Tibial artery (tissue), 4 donors: ENCODE measurements at regions not wholly inside any gene's neighbourhood (a gene's known extent, or its start where the extent isn't known, plus 50 kb on each side); places are given as distances from the start of the nearest gene placed in this dataset.

Source experiments
- DNase-seq, 2 donors: peaks; one replicate each; pipeline ENCODE4 v3.0.0-alpha.2; 2019
- H3K27ac ChIP-seq, 2 donors: fragments of 200-600 bp; sonication (generic) in 1 of 2; 1 replicate in 1 of 2; 2 replicates in 1 of 2; pipeline ENCODE4 v1.5.1; 2018 to 2019; ENCODE audit warnings: mild to moderate bottlenecking in 1 of 2
- H3K27me3 ChIP-seq, 2 donors: fragments of 200-600 bp; sonication (generic) in 1 of 2; one replicate each; pipeline versions ENCODE4 v1.5.1 to v1.6.0; 2016 to 2019
- H3K36me3 ChIP-seq, 3 donors: fragments of 200-600 bp; sonication (generic) in 2 of 3; one replicate each; pipeline ENCODE4 v1.5.1; 2016 to 2019; ENCODE audit warnings: mild to moderate bottlenecking in 2 of 3
- H3K4me1 ChIP-seq, 4 donors: fragments of 200-600 bp; sonication (generic) in 2 of 4; 1 replicate in 3 of 4; 2 replicates in 1 of 4; pipeline ENCODE4 v1.5.1; 2016 to 2019
- H3K4me3 ChIP-seq, 2 donors: fragments of 200-600 bp; sonication (generic) in 1 of 2; 1 replicate in 1 of 2; 2 replicates in 1 of 2; pipeline ENCODE4 v1.5.1; 2018 to 2019; ENCODE audit warnings: mild to moderate bottlenecking in 2 of 2
- H3K9me3 ChIP-seq, 3 donors: fragments of 200-600 bp; sonication (generic) in 1 of 3; one replicate each; pipeline ENCODE4 v1.5.1; 2016 to 2019
- CTCF ChIP-seq, 2 experiments: fragments of 200-600 bp in 1 of 2; fragments of 450-650 bp in 1 of 2; IDR thresholded peaks; one replicate each; pipeline ENCODE4 v1.5.1; 2017 to 2019; ENCODE audit warnings: antibody characterized with exemption in 2 of 2, mild to moderate bottlenecking in 1 of 2, moderate library complexity in 1 of 2
- intact Hi-C: fragments of 100-400 bp; cut with DNase I; formaldehyde crosslinking; loops from one replicate; pipeline ENCODE4 v1.15.0; 2023; ENCODE audit warnings: low total_unique reads

DNA sequence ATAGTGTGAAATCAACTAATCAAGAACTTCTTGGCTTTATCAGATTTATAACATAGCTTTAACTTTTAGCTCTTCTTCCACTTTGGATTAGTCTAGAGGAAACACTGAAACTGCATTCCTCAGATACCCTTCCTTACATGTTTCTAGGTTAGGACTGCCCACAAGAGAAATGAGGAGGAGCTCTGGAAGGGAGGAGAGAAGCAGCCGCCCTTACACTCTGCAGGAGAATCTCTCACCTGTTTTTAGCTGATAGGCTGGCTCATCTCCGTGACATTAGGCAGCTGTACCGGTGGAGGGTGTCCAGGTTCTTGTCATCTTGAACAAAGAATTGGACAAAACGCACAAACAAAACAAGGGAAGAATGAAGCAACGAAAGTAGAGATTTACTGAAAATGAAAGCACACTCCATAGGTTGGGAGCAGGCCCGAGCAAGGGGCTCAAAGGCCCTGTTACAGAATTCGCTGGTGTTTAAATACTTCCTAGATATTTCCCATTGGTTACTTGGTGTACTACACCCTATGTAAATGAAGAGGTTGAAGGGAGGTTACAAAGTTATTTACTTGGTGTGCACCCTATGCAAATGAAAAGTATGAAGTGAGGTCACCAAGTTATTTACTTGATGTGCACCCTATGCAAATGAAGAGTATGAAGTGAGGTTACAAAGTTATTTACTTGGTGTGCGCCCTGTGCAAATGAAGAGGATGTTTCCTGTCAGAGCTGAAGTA lies 524.9 kb upstream of the CHRM3 start:
- H3K9me3 ChIP-seq = no peaks in the 10 kb centered on the region
- intact Hi-C loops = no loop called here
- no peak overlapping the region for H3K4me3 ChIP-seq
- no peaks in the 10 kb centered on the region for H3K27me3 ChIP-seq
- H3K27ac ChIP-seq = no peak overlapping the region
- no peaks in the 10 kb centered on the region for H3K4me1 ChIP-seq
- no peak for DNase-seq
- no peaks in the 10 kb centered on the region for H3K36me3 ChIP-seq
- TF ChIP-seq CTCF (IDR thresholded peaks at IDR 0.05) = no peak

- intact Hi-C loops = no loop called here
- H3K4me1 ChIP-seq = no peaks in the 10 kb centered on the region
Measured at GRCh38 chr1:238833919-238834318, 552.4 kb upstream of the CHRM3 start.

GRCh38 chr1:238832106-238832505 lies 554.3 kb upstream of the CHRM3 start:
- peaks cover 0 to 6% (median 0%) of the 10 kb centered on the region in 3 donors for H3K9me3 ChIP-seq
- no peak for DNase-seq
- no peaks in the 10 kb centered on the region for H3K36me3 ChIP-seq
- intact Hi-C loops = no loop called here
- TF ChIP-seq CTCF (IDR thresholded peaks at IDR 0.05) = no peak
- no peaks in the 10 kb centered on the region for H3K4me1 ChIP-seq
- no peak overlapping the region for H3K27ac ChIP-seq
- no peak overlapping the region for H3K4me3 ChIP-seq
- H3K27me3 ChIP-seq = no peaks in the 10 kb centered on the region

More at GRCh38 chr1:238833919-238834318, 552.4 kb upstream of the CHRM3 start:
- H3K27me3 ChIP-seq = no peaks in the 10 kb centered on the region
- no peak for DNase-seq
- TF ChIP-seq CTCF (IDR thresholded peaks at IDR 0.05) = no peak
- H3K36me3 ChIP-seq = no peaks in the 10 kb centered on the region
- no peak overlapping the region for H3K27ac ChIP-seq
- no peak overlapping the region for H3K4me3 ChIP-seq
- H3K9me3 ChIP-seq = peaks cover 0 to 3% (median 0%) of the 10 kb centered on the region in 3 donors

DNA sequence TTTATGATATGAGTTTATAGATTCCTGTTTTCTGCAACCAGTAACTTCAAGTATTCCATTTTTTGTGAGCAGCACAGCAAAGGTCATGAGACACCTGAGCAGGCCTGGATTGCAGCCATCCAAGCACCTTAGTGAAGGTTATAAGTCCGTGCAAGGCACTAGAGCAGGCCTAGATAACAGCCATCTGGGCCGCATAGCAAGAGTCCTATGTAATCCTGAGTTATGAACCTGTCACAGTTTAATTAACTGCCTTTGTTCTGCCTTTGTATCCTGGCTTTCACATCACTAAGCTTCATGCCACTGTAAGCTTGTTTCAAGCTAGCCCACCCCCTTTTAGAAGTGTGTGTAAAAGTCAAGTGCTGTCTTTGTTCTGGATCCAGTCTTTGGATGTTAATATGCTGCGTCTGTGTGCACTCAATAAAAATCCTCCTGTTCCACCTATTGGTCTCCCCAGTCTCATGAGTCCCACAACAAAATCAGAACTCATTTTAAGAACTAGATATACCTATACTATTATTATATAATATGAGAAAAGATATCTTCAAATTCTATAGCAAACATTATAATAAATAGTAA lies 556.2 kb upstream of the CHRM3 start:
- no peak for TF ChIP-seq CTCF (IDR thresholded peaks at IDR 0.05)
- Histone ChIP-seq H3K27ac (no peak overlapping the region), H3K9me3 (peaks cover 0 to 6% (median 0%) of the 10 kb centered on the region in 3 donors), H3K4me3 (no peak overlapping the region), H3K4me1 (no peaks in the 10 kb centered on the region), H3K36me3 (no peaks in the 10 kb centered on the region), H3K27me3 (no peaks in the 10 kb centered on the region)
- intact Hi-C loops = no loop called here
- DNase-seq = no peak

GRCh38 chr1:238826891-238827290 lies 559.5 kb upstream of the CHRM3 start:
- H3K4me1 ChIP-seq = no peaks in the 10 kb centered on the region
- intact Hi-C loops = no loop called here
- DNase-seq = no peak

More at GRCh38 chr1:238826891-238827290, 559.5 kb upstream of the CHRM3 start:
- no peaks in the 10 kb centered on the region for H3K36me3 ChIP-seq
- H3K27ac ChIP-seq = no peak overlapping the region
- H3K4me3 ChIP-seq = no peak overlapping the region
- peaks cover 0 to 11% (median 3%) of the 10 kb centered on the region in 3 donors for H3K9me3 ChIP-seq
- TF ChIP-seq CTCF (IDR thresholded peaks at IDR 0.05) = no peak
- H3K27me3 ChIP-seq = no peaks in the 10 kb centered on the region
